ENCODE measurements at regions not wholly inside any gene's neighbourhood (a gene's known extent, or its start where the extent isn't known, plus 50 kb on each side); places are given as distances from the start of the nearest gene placed in this dataset.

- TF ChIP-seq POLR2AphosphoS5 (IDR thresholded peaks at IDR 0.05) (no peak), CTCF (IDR thresholded peaks at IDR 0.05; ENCODE audit: poor library complexity, severe bottlenecking) (no peak)
These were observed 1108.3 kb upstream of the MAP3K7 start for GRCh38 chr6:91695221-91695620.
